ENCODE measurements at regions not wholly inside any gene's neighbourhood (a gene's known extent, or its start where the extent isn't known, plus 50 kb on each side); places are given as distances from the start of the nearest gene placed in this dataset.

GRCh38 chrX:20432746-20433387 is 166.2 kb upstream of the RPS6KA3 start:
- Histone ChIP-seq H3K9me2 (ENCODE audit: insufficient read depth) (no peaks in the 10 kb centered on the region), H3K9ac (ENCODE audit: low read length) (no peak overlapping the region), H3K9me3 (ENCODE audit: control insufficient read depth in 1 of 2, insufficient read depth in 1 of 2, low read depth in 1 of 2, low read length in 2 of 2) (no peaks in the 10 kb centered on the region), H3K27ac (ENCODE audit: low read depth, low read length) (no peak overlapping the region), H3K4me3 (replicated peaks in 1 of 2; ENCODE audit: low read depth in 1 of 2, low read length in 2 of 2) (no peak overlapping the region), H4K20me1 (ENCODE audit: insufficient read depth) (no peaks in the 10 kb centered on the region), H3K27me3 (ENCODE audit: insufficient read depth, low read length) (no peaks in the 10 kb centered on the region), H3K4me1 (ENCODE audit: control insufficient read depth in 1 of 2, insufficient read depth in 2 of 2, low read length in 2 of 2) (no peaks in the 10 kb centered on the region), H3K79me2 (ENCODE audit: insufficient read depth, low read length) (no peaks in the 10 kb centered on the region), H3K36me3 (ENCODE audit: control insufficient read depth in 1 of 2, insufficient read depth in 2 of 2, low read length in 2 of 2) (no peaks in the 10 kb centered on the region), H2AFZ (ENCODE audit: low read depth, low read length, poor library complexity, severe bottlenecking) (no peak overlapping the region), H3K4me2 (ENCODE audit: low read length) (no peak overlapping the region)
- RAD21 ChIA-PET (ENCODE audit: low non-redundant PET in 1 of 2, low total read pairs in 2 of 2, uncharacterized antibody in 2 of 2, unreplicated experiment in 2 of 2) = no interaction called here
- no TSS peak for BruUV-seq (replicated peaks)
- DNase-seq (ENCODE audit: low read depth, low spot score) (no peak), ATAC-seq (no peak)
- intact Hi-C loops (cut with micrococcal nuclease) = no loop called here
- CTCF ChIA-PET = no interaction called here
- TF ChIP-seq, protein P1, sequence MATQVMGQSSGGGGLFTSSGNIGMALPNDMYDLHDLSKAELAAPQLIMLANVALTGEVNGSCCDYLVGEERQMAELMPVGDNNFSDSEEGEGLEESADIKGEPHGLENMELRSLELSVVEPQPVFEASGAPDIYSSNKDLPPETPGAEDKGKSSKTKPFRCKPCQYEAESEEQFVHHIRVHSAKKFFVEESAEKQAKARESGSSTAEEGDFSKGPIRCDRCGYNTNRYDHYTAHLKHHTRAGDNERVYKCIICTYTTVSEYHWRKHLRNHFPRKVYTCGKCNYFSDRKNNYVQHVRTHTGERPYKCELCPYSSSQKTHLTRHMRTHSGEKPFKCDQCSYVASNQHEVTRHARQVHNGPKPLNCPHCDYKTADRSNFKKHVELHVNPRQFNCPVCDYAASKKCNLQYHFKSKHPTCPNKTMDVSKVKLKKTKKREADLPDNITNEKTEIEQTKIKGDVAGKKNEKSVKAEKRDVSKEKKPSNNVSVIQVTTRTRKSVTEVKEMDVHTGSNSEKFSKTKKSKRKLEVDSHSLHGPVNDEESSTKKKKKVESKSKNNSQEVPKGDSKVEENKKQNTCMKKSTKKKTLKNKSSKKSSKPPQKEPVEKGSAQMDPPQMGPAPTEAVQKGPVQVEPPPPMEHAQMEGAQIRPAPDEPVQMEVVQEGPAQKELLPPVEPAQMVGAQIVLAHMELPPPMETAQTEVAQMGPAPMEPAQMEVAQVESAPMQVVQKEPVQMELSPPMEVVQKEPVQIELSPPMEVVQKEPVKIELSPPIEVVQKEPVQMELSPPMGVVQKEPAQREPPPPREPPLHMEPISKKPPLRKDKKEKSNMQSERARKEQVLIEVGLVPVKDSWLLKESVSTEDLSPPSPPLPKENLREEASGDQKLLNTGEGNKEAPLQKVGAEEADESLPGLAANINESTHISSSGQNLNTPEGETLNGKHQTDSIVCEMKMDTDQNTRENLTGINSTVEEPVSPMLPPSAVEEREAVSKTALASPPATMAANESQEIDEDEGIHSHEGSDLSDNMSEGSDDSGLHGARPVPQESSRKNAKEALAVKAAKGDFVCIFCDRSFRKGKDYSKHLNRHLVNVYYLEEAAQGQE (IDR thresholded peaks at IDR 0.05; ENCODE audit: low read depth) = no peak
- TF ChIP-seq EZH2phosphoT487 (IDR thresholded peaks at IDR 0.05; ENCODE audit: borderline replicate concordance) (no peak), ZBTB33 (IDR thresholded peaks at IDR 0.05; ENCODE audit: extremely low read depth, insufficient replicate concordance, low read length) (no peak), POLR2AphosphoS5 (IDR thresholded peaks at IDR 0.05; ENCODE audit: low read depth, low read length) (no peak), EZH2 (IDR thresholded peaks at IDR 0.05) (no peak), CBX3 (IDR thresholded peaks at IDR 0.05; ENCODE audit: low read depth) (no peak)
- POLR2A ChIA-PET = no interaction called here
